ENCODE measurements at regions not wholly inside any gene's neighbourhood (a gene's known extent, or its start where the extent isn't known, plus 50 kb on each side); places are given as distances from the start of the nearest gene placed in this dataset.

DNA sequence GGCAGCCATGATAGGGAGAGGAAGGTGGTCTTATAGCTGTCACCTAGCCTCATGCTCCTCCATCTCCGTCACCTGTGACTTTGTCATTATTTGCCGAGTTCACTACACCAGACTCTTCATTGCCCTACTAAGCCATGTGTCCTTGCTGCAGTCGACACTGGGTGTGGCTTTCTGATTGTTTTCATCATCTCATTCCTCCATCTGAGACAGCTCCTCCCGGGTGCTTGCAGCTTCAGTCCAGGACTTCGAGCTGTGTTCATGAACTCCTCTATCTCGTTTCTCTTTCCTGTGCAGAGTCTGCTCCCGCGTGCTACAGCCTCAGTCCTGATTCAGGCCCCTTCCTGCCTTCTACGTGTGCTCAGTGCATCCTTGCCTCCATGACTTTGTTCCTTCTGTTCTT lies 295.1 kb upstream of the TNP1 start:
- TF ChIP-seq, protein P1, sequence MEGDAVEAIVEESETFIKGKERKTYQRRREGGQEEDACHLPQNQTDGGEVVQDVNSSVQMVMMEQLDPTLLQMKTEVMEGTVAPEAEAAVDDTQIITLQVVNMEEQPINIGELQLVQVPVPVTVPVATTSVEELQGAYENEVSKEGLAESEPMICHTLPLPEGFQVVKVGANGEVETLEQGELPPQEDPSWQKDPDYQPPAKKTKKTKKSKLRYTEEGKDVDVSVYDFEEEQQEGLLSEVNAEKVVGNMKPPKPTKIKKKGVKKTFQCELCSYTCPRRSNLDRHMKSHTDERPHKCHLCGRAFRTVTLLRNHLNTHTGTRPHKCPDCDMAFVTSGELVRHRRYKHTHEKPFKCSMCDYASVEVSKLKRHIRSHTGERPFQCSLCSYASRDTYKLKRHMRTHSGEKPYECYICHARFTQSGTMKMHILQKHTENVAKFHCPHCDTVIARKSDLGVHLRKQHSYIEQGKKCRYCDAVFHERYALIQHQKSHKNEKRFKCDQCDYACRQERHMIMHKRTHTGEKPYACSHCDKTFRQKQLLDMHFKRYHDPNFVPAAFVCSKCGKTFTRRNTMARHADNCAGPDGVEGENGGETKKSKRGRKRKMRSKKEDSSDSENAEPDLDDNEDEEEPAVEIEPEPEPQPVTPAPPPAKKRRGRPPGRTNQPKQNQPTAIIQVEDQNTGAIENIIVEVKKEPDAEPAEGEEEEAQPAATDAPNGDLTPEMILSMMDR (conservative IDR thresholded peaks at IDR 0.05 in 1 of 2, IDR thresholded peaks at IDR 0.05 in 1 of 2; ENCODE audit: extremely low read depth in 1 of 2, insufficient read depth in 1 of 2, low read depth in 1 of 2, low read length in 2 of 2) = no peak
- no peak for TF ChIP-seq EZH2 (IDR thresholded peaks at IDR 0.05; ENCODE audit: borderline replicate concordance, low read length)
